H9 (cell line): ENCODE measurements at regions not wholly inside any gene's neighbourhood (a gene's known extent, or its start where the extent isn't known, plus 50 kb on each side); places are given as distances from the start of the nearest gene placed in this dataset.

ENCODE experiments used
- DNase-seq: peaks from one replicate; pipeline ENCODE4 v3.0.0-alpha.2; 2017
- H2AFZ ChIP-seq: one replicate; pipeline ENCODE4 v1.6.1; 2013; ENCODE audit warnings: mild to moderate bottlenecking, low read length, control low read depth, moderate library complexity
- H2AK5ac ChIP-seq: 2 replicates; pipeline ENCODE4 v1.6.1; 2013; ENCODE audit warnings: low read length, control low read depth, mixed read lengths; ENCODE audit not compliant: insufficient read length
- H2BK120ac ChIP-seq: one replicate; pipeline ENCODE4 v1.6.1; 2013; ENCODE audit warnings: low read depth, mild to moderate bottlenecking, low read length, control low read depth, inconsistent platforms; ENCODE audit not compliant: poor library complexity, severe bottlenecking
- H2BK12ac ChIP-seq: 2 replicates; pipeline ENCODE4 v1.6.1; 2013; ENCODE audit warnings: low read length, control low read depth, mixed read lengths, low read depth; ENCODE audit not compliant: insufficient read length
- H2BK15ac ChIP-seq: 2 replicates; pipeline ENCODE4 v1.6.1; 2013; ENCODE audit warnings: low read depth, low read length, control low read depth
- H2BK20ac ChIP-seq: one replicate; pipeline ENCODE4 v1.6.1; 2013; ENCODE audit warnings: low read depth, mild to moderate bottlenecking, low read length, control low read depth, inconsistent platforms; ENCODE audit not compliant: poor library complexity, severe bottlenecking
- H2BK5ac ChIP-seq: 2 replicates; pipeline ENCODE4 v1.6.1; 2013; ENCODE audit warnings: low read length, control low read depth, mixed read lengths; ENCODE audit not compliant: insufficient read length
- H3K14ac ChIP-seq: 2 replicates; pipeline ENCODE4 v1.6.1; 2013; ENCODE audit warnings: low read length, control low read depth; ENCODE audit not compliant: insufficient read depth
- H3K18ac ChIP-seq: 2 replicates; pipeline ENCODE4 v1.6.1; 2013; ENCODE audit warnings: low read depth, mild to moderate bottlenecking, mixed read lengths, low read length, control low read depth; ENCODE audit not compliant: insufficient read length
- H3K23ac ChIP-seq: 2 replicates; pipeline ENCODE4 v1.6.1; 2013; ENCODE audit warnings: low read length, control low read depth, mixed read lengths, low read depth; ENCODE audit not compliant: insufficient read length
- H3K23me2 ChIP-seq: 2 replicates; pipeline ENCODE4 v1.6.1; 2013; ENCODE audit warnings: low read depth, mild to moderate bottlenecking, mixed read lengths, low read length, control low read depth; ENCODE audit not compliant: insufficient read length, poor library complexity, severe bottlenecking
- H3K27ac ChIP-seq: 2 replicates; pipeline ENCODE4 v1.5.1; 2013; ENCODE audit warnings: low read length, control low read depth, mixed read lengths, low read depth; ENCODE audit not compliant: insufficient read length
- H3K27me3 ChIP-seq: 2 replicates; pipeline ENCODE4 v1.6.1; 2013; ENCODE audit warnings: low read length, control low read depth, inconsistent platforms; ENCODE audit not compliant: insufficient read depth
- H3K4ac ChIP-seq: 2 replicates; pipeline ENCODE4 v1.6.1; 2013; ENCODE audit warnings: low read depth, mild to moderate bottlenecking, control low read depth, inconsistent platforms, low read length, moderate library complexity
- H3K4me1 ChIP-seq: 2 replicates; pipeline ENCODE4 v1.6.1; 2013; ENCODE audit warnings: low read length, control low read depth, inconsistent platforms; ENCODE audit not compliant: insufficient read depth
- H3K4me2 ChIP-seq: 2 replicates; pipeline ENCODE4 v1.6.1; 2013; ENCODE audit warnings: low read length, control low read depth, mixed read lengths; ENCODE audit not compliant: insufficient read length, insufficient read depth
- H3K56ac ChIP-seq: 2 replicates; pipeline ENCODE4 v1.6.1; 2013; ENCODE audit warnings: low read depth, mild to moderate bottlenecking, mixed read lengths, low read length, control low read depth; ENCODE audit not compliant: insufficient read length
- H3K79me1 ChIP-seq: 2 replicates; pipeline ENCODE4 v1.6.1; 2013; ENCODE audit warnings: low read depth, mild to moderate bottlenecking, moderate library complexity, low read length, control low read depth, inconsistent platforms; ENCODE audit not compliant: insufficient read depth, poor library complexity, severe bottlenecking
- H3K79me2 ChIP-seq: 2 replicates; pipeline ENCODE4 v1.6.1; 2013; ENCODE audit warnings: low read length, control low read depth, inconsistent platforms; ENCODE audit not compliant: insufficient read depth
- H3K9ac ChIP-seq: 2 replicates; pipeline ENCODE4 v1.6.1; 2013; ENCODE audit warnings: low read length, control low read depth, mixed read lengths; ENCODE audit not compliant: insufficient read length; ENCODE audit errors: extremely low read depth
- H3K9me3 ChIP-seq: one replicate; pipeline ENCODE4 v1.6.1; 2013; ENCODE audit warnings: low read depth, low read length, inconsistent platforms; ENCODE audit not compliant: control insufficient read depth
- H3T11ph ChIP-seq: one replicate; pipeline ENCODE4 v1.6.1; 2013; ENCODE audit warnings: mild to moderate bottlenecking, low read length, control low read depth, inconsistent platforms
- H4K20me1 ChIP-seq: one replicate; pipeline ENCODE4 v1.6.1; 2013; ENCODE audit not compliant: control insufficient read depth, insufficient read length, insufficient read depth
- H4K5ac ChIP-seq: 2 replicates; pipeline ENCODE4 v1.6.1; 2013; ENCODE audit warnings: low read depth, mild to moderate bottlenecking, mixed read lengths, low read length, control low read depth; ENCODE audit not compliant: insufficient read length
- H4K8ac ChIP-seq: replicated peaks from 2 replicates; pipeline ENCODE4 v1.6.1; 2013; ENCODE audit warnings: low read length, control low read depth, mixed read lengths, low read depth; ENCODE audit not compliant: insufficient read length
- H4K91ac ChIP-seq: 2 replicates; pipeline ENCODE4 v1.6.1; 2013; ENCODE audit warnings: low read depth, mild to moderate bottlenecking, moderate library complexity, mixed read lengths, low read length, control low read depth; ENCODE audit not compliant: insufficient read length
- H3K27ac Mint-ChIP-seq, 3 experiments: 2 replicates in 2 of 3; 3 replicates in 1 of 3; pipeline ENCODE4 v1.8.0; 2020 to 2021; ENCODE audit warnings: mixed read lengths in 3 of 3, mild to moderate bottlenecking in 1 of 3, moderate library complexity in 1 of 3
- H3K27me3 Mint-ChIP-seq: 2 replicates; pipeline ENCODE4 v1.8.0; 2021; ENCODE audit warnings: low read depth, mild to moderate bottlenecking, moderate library complexity, mixed read lengths
- H3K36me3 Mint-ChIP-seq, 3 experiments: 2 replicates in 2 of 3; 3 replicates in 1 of 3; pipeline ENCODE4 v1.8.0; 2020 to 2021; ENCODE audit warnings: low read depth in 3 of 3, mixed read lengths in 3 of 3; ENCODE audit not compliant: insufficient read depth in 1 of 3
- H3K4me1 Mint-ChIP-seq, 2 experiments: 2 replicates each; pipeline ENCODE4 v1.8.0; 2020; ENCODE audit warnings: mixed read lengths in 2 of 2
- H3K4me3 Mint-ChIP-seq, 2 experiments: 2 replicates in 1 of 2; 3 replicates in 1 of 2; pipeline ENCODE4 v1.8.0; 2020 to 2021; ENCODE audit warnings: mild to moderate bottlenecking in 2 of 2, mixed read lengths in 2 of 2, moderate library complexity in 1 of 2
- H3K9me3 Mint-ChIP-seq, 2 experiments: 2 replicates in 1 of 2; 3 replicates in 1 of 2; pipeline ENCODE4 v1.8.0; 2020; ENCODE audit warnings: mild to moderate bottlenecking in 2 of 2, mixed read lengths in 2 of 2, moderate library complexity in 1 of 2
- CTCF ChIP-seq: fragments of 200-600 bp; sonication (generic); conservative IDR thresholded peaks from 3 replicates; pipeline ENCODE4 v1.8.0; 2021; ENCODE audit warnings: antibody characterized with exemption, mild to moderate bottlenecking
- WGBS: extraction: QIAGEN DNeasy Blood & Tissue Kit; methylation state at CpG from one replicate; pipeline ENCODE4 v1.1.7; 2013; ENCODE audit warnings: missing lambda C conversion rate, low lambda C conversion rate, mixed read lengths; ENCODE audit not compliant: insufficient read length; ENCODE audit errors: extremely low coverage; 5-methylcytosine and 5-hydroxymethylcytosine counted together

- Histone ChIP-seq H3K23ac (no peak overlapping the region), H2AK5ac (no peak overlapping the region), H3T11ph (no peak overlapping the region), H4K20me1 (no peaks in the 10 kb centered on the region), H3K27me3 (no peaks in the 10 kb centered on the region), H2BK20ac (no peak overlapping the region), H3K56ac (no peak overlapping the region), H4K8ac (no peak overlapping the region), H2BK120ac (no peak overlapping the region), H4K91ac (no peak overlapping the region), H4K5ac (no peak overlapping the region), H2BK12ac (no peak overlapping the region), H3K9me3 (no peaks in the 10 kb centered on the region), H3K9ac (no peak overlapping the region), H2BK5ac (no peak overlapping the region), H3K79me1 (no peaks in the 10 kb centered on the region), H2BK15ac (no peak overlapping the region), H3K23me2 (no peaks in the 10 kb centered on the region), H3K4me1 (no peaks in the 10 kb centered on the region), H3K79me2 (no peaks in the 10 kb centered on the region), H2AFZ (no peak overlapping the region), H3K14ac (no peak overlapping the region; the same call in 1 of the 2 replicates), H3K27ac (no peak overlapping the region), H3K18ac (no peak overlapping the region), H3K4ac (no peak overlapping the region), H3K4me2 (no peak overlapping the region)
- H3K27me3 Mint-ChIP-seq, result peaks cover 7% of the 10 kb centered on the region
- peaks cover 0 to 1% (median 0%) of the 10 kb centered on the region in 3 experiments; a peak in 1 of 7 replicates for H3K36me3 Mint-ChIP-seq
- no CpG with 5 or more reads among the region's 5 CpGs for WGBS
- DNase-seq, result peak; percentile 52
- H3K9me3 Mint-ChIP-seq, result peaks cover 0 to 3% of the 10 kb centered on the region in 2 experiments; a peak in 1 of 5 replicates
- no peak overlapping the region for H3K4me3 Mint-ChIP-seq
- no peak for TF ChIP-seq CTCF
- peaks cover 9 to 11% of the 10 kb centered on the region in 2 experiments for H3K4me1 Mint-ChIP-seq
- no peak overlapping the region for H3K27ac Mint-ChIP-seq
Observed at GRCh38 chr3:124113485-124113884, 121.6 kb upstream of the ROPN1 start.
